Mesothelial cell of epicardium (in vitro differentiated cells): ENCODE measurements at regions not wholly inside any gene's neighbourhood (a gene's known extent, or its start where the extent isn't known, plus 50 kb on each side); places are given as distances from the start of the nearest gene placed in this dataset.
"Not testable (repeated sequence)": the region's sequence is repeated elsewhere in the genome, so short reads cannot be mapped to it uniquely, and the experiment has no call there.

ENCODE experiments used
- DNase-seq, 2 experiments: peaks; one replicate each; pipeline ENCODE4 v3.0.0; 2021; ENCODE audit warnings: low spot score in 2 of 2; ENCODE audit not compliant: unreplicated experiment in 2 of 2
- H3K27ac Mint-ChIP-seq: 2 replicates; pipeline ENCODE4 v1.8.0; 2021; ENCODE audit warnings: mixed read lengths
- H3K27me3 Mint-ChIP-seq: 2 replicates; pipeline ENCODE4 v1.8.0; 2021; ENCODE audit warnings: low read depth, mixed read lengths
- H3K36me3 Mint-ChIP-seq: 2 replicates; pipeline ENCODE4 v1.8.0; 2021; ENCODE audit warnings: mixed read lengths
- H3K4me1 Mint-ChIP-seq: 2 replicates; pipeline ENCODE4 v1.8.0; 2021; ENCODE audit warnings: mixed read lengths
- H3K4me3 Mint-ChIP-seq: 2 replicates; pipeline ENCODE4 v1.8.0; 2021; ENCODE audit warnings: mild to moderate bottlenecking, moderate library complexity, mixed read lengths
- H3K9me3 Mint-ChIP-seq: 2 replicates; pipeline ENCODE4 v1.8.0; 2021; ENCODE audit warnings: mixed read lengths
- TF ChIP-seq, protein P1 (sequence below): fragments of 200-600 bp; sonication (generic); IDR thresholded peaks from one replicate; pipeline ENCODE4 v1.5.0; 2021; ENCODE audit warnings: antibody characterized with exemption; ENCODE audit not compliant: unreplicated experiment

- peak overlapping the region; percentile 91 for H3K27ac Mint-ChIP-seq
- H3K4me3 Mint-ChIP-seq = no peak overlapping the region
- H3K4me1 Mint-ChIP-seq = peaks cover 26% of the 10 kb centered on the region
- no peak for DNase-seq
- H3K36me3 Mint-ChIP-seq = peaks cover 2% of the 10 kb centered on the region
- TF ChIP-seq, protein P1, sequence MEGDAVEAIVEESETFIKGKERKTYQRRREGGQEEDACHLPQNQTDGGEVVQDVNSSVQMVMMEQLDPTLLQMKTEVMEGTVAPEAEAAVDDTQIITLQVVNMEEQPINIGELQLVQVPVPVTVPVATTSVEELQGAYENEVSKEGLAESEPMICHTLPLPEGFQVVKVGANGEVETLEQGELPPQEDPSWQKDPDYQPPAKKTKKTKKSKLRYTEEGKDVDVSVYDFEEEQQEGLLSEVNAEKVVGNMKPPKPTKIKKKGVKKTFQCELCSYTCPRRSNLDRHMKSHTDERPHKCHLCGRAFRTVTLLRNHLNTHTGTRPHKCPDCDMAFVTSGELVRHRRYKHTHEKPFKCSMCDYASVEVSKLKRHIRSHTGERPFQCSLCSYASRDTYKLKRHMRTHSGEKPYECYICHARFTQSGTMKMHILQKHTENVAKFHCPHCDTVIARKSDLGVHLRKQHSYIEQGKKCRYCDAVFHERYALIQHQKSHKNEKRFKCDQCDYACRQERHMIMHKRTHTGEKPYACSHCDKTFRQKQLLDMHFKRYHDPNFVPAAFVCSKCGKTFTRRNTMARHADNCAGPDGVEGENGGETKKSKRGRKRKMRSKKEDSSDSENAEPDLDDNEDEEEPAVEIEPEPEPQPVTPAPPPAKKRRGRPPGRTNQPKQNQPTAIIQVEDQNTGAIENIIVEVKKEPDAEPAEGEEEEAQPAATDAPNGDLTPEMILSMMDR = no peak
- H3K27me3 Mint-ChIP-seq = no peaks in the 10 kb centered on the region
- no peaks in the 10 kb centered on the region for H3K9me3 Mint-ChIP-seq
Measured at GRCh38 chr9:86614871-86615849, 260.9 kb upstream of the TUT7 start.

DNA sequence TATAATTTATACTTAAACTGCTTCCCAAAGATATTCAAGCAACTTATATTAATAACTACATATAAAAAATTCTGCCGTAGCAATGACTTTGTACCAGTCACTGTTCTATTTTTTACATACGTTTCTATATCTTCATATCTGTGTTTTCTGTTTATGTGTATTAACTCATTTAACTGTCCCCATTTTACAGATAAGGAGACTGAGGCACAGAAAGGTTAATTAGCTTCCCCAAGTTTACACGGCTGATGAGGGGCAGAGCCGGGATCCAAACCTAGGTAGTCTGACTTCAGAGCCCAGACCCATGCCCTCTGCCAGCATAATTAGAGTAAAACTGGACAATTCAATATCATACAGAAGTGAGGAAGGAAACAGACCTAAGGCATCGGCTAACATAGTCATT, 259.7 kb upstream of the TUT7 start:
- no peak for DNase-seq
- TF ChIP-seq, protein P1 = no peak
- peaks cover 26% of the 10 kb centered on the region for H3K4me1 Mint-ChIP-seq
- no peak overlapping the region for H3K4me3 Mint-ChIP-seq
- H3K27me3 Mint-ChIP-seq = no peaks in the 10 kb centered on the region
- peaks cover 2% of the 10 kb centered on the region for H3K36me3 Mint-ChIP-seq
- H3K27ac Mint-ChIP-seq = peak overlapping the region; percentile 75
- H3K9me3 Mint-ChIP-seq = no peaks in the 10 kb centered on the region

- H3K4me3 Mint-ChIP-seq, H3K27me3 Mint-ChIP-seq, H3K9me3 Mint-ChIP-seq, H3K27ac Mint-ChIP-seq, DNase-seq, H3K36me3 Mint-ChIP-seq: not testable (repeated sequence)
- peaks cover 26% of the 10 kb centered on the region for H3K4me1 Mint-ChIP-seq
Measured at GRCh38 chr9:86611534-86611933, 257.3 kb upstream of the TUT7 start.

DNA sequence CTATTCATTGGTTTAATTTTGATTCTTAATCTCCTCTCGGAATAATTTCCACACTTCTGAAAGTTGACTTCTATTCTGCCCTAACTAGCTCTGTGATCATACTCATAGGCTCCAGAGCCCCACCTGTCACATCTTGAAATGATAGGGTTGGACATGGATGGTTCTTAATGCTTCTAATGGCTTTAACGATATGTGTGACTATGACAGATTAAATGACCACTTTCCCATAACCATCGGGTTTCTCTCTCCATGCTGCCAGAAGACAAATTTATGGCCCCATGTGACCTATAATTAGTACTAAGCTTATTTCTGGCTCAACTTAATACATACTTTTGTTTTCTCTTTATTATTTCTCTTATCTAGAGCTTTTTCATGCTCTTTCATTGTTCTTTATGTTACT, 251.1 kb upstream of the TUT7 start:
- Mint-ChIP-seq H3K36me3 (no peaks in the 10 kb centered on the region), H3K27me3 (no peaks in the 10 kb centered on the region), H3K4me3 (no peak overlapping the region), H3K4me1 (peaks cover 37% of the 10 kb centered on the region), H3K9me3 (no peaks in the 10 kb centered on the region), H3K27ac (no peak overlapping the region)
- TF ChIP-seq, protein P1 = no peak
- DNase-seq = no peak

DNA sequence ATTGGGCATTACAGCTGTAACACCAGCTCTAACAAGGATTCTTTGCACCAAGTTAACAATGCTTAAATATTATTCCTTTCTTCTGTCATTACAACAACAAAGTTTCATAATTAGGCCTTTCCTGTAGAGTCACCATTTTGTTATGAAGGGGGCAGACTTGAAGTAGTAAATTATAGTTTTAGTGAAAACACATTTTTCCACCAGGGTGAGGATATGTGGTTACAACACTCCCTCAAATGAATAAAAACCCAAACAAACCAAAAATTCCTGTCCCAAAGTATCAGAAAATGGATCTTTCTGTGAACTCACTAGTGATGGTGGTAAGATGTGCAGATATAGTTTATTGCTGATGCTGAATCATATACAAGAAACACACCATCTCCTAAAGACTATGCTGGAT, 250.5 kb upstream of the TUT7 start:
- Mint-ChIP-seq H3K27ac (no peak overlapping the region), H3K27me3 (no peaks in the 10 kb centered on the region), H3K36me3 (no peaks in the 10 kb centered on the region), H3K9me3 (no peaks in the 10 kb centered on the region), H3K4me1 (peaks cover 42% of the 10 kb centered on the region), H3K4me3 (no peak overlapping the region)
- TF ChIP-seq, protein P1 = no peak
- no peak for DNase-seq

- H3K36me3 Mint-ChIP-seq = no peaks in the 10 kb centered on the region
- no peak overlapping the region for H3K4me3 Mint-ChIP-seq
- no peaks in the 10 kb centered on the region for H3K9me3 Mint-ChIP-seq
- TF ChIP-seq, protein P1 = no peak
- peaks cover 57% of the 10 kb centered on the region for H3K4me1 Mint-ChIP-seq
- peak overlapping the region; percentile 60 for H3K27ac Mint-ChIP-seq
- no peaks in the 10 kb centered on the region for H3K27me3 Mint-ChIP-seq
- DNase-seq = no peak
Measured at GRCh38 chr9:86602715-86603114, 248.5 kb upstream of the TUT7 start.
